ENCODE measurements at regions not wholly inside any gene's neighbourhood (a gene's known extent, or its start where the extent isn't known, plus 50 kb on each side); places are given as distances from the start of the nearest gene placed in this dataset.

- DNase-seq: no peak
- Mint-ChIP-seq H3K27me3 (ENCODE audit: unreplicated experiment) (peaks cover 5% of the 10 kb centered on the region), H3K4me3 (ENCODE audit: unreplicated experiment) (no peak overlapping the region), H3K9me3 (ENCODE audit: unreplicated experiment) (peaks cover 9% of the 10 kb centered on the region), H3K36me3 (ENCODE audit: unreplicated experiment) (no peaks in the 10 kb centered on the region), H3K27ac (ENCODE audit: unreplicated experiment) (peak overlapping the region; percentile 87), H3K4me1 (ENCODE audit: low read depth, unreplicated experiment) (peaks cover 29% of the 10 kb centered on the region)
- TF ChIP-seq CTCF (IDR thresholded peaks at IDR 0.05; ENCODE audit: partially characterized antibody, unreplicated experiment): peak; percentile 89
Observed at GRCh38 chr18:72672364-72673184, 128.4 kb upstream of the CBLN2 start.

GRCh38 chr18:72667932-72668331 lies 123.8 kb upstream of the CBLN2 start:
- H3K9me3 Mint-ChIP-seq (ENCODE audit: unreplicated experiment): peaks cover 4% of the 10 kb centered on the region
- no peak overlapping the region for H3K4me3 Mint-ChIP-seq (ENCODE audit: unreplicated experiment)
- H3K4me1 Mint-ChIP-seq (ENCODE audit: low read depth, unreplicated experiment): peaks cover 4% of the 10 kb centered on the region
- H3K27ac Mint-ChIP-seq (ENCODE audit: unreplicated experiment): no peak overlapping the region
- H3K27me3 Mint-ChIP-seq (ENCODE audit: unreplicated experiment): no peaks in the 10 kb centered on the region
- H3K36me3 Mint-ChIP-seq (ENCODE audit: unreplicated experiment): no peaks in the 10 kb centered on the region
- no peak for TF ChIP-seq CTCF (IDR thresholded peaks at IDR 0.05; ENCODE audit: partially characterized antibody, unreplicated experiment)
- DNase-seq: no peak

DNA sequence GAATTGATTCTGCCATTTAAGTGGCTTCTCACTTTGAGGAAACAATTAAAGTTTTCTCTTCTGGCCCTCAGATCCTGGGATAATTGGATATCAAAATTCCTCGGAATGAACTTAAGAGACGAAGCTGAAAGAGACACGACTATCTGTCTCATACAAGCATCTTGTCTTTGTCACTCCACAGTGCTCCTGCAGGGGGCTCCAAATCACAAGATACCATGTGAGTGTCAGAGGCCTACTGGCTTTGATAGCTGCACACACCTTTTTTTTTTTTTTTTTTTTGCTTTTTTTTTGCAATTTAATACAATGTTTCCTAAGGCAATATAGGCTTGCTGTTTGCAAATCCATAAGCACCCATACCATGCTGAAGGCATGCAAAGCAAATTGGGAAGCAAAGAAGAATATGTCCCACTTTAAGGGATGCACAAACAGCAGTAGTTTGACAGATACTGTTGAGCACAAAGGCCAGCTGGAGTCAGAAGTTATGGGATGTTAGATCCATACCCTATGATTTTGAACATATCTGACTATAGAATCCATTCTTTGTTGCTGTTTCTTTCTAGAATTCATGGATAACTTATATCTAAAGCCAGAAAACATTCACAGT lies 109.0 kb upstream of the CBLN2 start:
- peaks cover 2% of the 10 kb centered on the region for H3K4me1 Mint-ChIP-seq (ENCODE audit: low read depth, unreplicated experiment)
- H3K9me3 Mint-ChIP-seq (ENCODE audit: unreplicated experiment): no peaks in the 10 kb centered on the region
- peak; percentile 82 for DNase-seq
- H3K4me3 Mint-ChIP-seq (ENCODE audit: unreplicated experiment): no peak overlapping the region
- peak; percentile 63 for TF ChIP-seq CTCF (IDR thresholded peaks at IDR 0.05; ENCODE audit: partially characterized antibody, unreplicated experiment)
- H3K27ac Mint-ChIP-seq (ENCODE audit: unreplicated experiment): no peak overlapping the region
- H3K27me3 Mint-ChIP-seq (ENCODE audit: unreplicated experiment): no peaks in the 10 kb centered on the region
- peaks cover 8% of the 10 kb centered on the region for H3K36me3 Mint-ChIP-seq (ENCODE audit: unreplicated experiment)

DNA sequence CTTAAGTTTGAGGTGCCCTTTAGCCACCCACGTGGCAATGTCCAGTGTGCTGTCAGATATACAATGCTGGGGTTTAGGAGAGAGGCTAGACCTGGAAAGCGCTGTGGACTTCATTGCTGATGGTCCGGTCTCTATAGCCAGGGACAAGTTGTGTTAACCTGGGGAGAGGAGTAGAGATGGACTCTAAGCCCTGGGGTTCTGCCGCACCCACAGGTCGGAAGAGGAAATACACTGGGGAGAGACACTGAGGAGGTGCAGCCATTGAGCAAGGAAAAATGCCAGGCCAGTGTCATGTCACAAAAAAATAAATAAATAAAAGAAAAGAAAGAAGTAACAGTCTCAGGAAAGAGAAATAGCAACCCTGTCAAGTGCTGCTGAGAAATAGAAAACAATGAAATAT lies 106.9 kb upstream of the CBLN2 start:
- no peak overlapping the region for H3K27ac Mint-ChIP-seq (ENCODE audit: unreplicated experiment)
- no peaks in the 10 kb centered on the region for H3K9me3 Mint-ChIP-seq (ENCODE audit: unreplicated experiment)
- H3K4me3 Mint-ChIP-seq (ENCODE audit: unreplicated experiment): no peak overlapping the region
- H3K36me3 Mint-ChIP-seq (ENCODE audit: unreplicated experiment): peaks cover 5% of the 10 kb centered on the region
- H3K27me3 Mint-ChIP-seq (ENCODE audit: unreplicated experiment): no peaks in the 10 kb centered on the region
- peaks cover 2% of the 10 kb centered on the region for H3K4me1 Mint-ChIP-seq (ENCODE audit: low read depth, unreplicated experiment)
- TF ChIP-seq CTCF (IDR thresholded peaks at IDR 0.05; ENCODE audit: partially characterized antibody, unreplicated experiment): no peak
- no peak for DNase-seq

GRCh38 chr18:72648481-72648960 lies 104.4 kb upstream of the CBLN2 start:
- no peak for TF ChIP-seq CTCF (IDR thresholded peaks at IDR 0.05; ENCODE audit: partially characterized antibody, unreplicated experiment)
- Mint-ChIP-seq H3K9me3 (ENCODE audit: unreplicated experiment) (no peaks in the 10 kb centered on the region), H3K27me3 (ENCODE audit: unreplicated experiment) (no peaks in the 10 kb centered on the region), H3K4me1 (ENCODE audit: low read depth, unreplicated experiment) (peaks cover 2% of the 10 kb centered on the region), H3K27ac (ENCODE audit: unreplicated experiment) (no peak overlapping the region), H3K36me3 (ENCODE audit: unreplicated experiment) (no peaks in the 10 kb centered on the region), H3K4me3 (ENCODE audit: unreplicated experiment) (no peak overlapping the region)
- DNase-seq: no peak
